NCI-H748 treated with DMSO at 0.1 percent for 48 hours (cell line): ENCODE measurements at regions not wholly inside any gene's neighbourhood (a gene's known extent, or its start where the extent isn't known, plus 50 kb on each side); places are given as distances from the start of the nearest gene placed in this dataset.
"Not testable (repeated sequence)": the region's sequence is repeated elsewhere in the genome, so short reads cannot be mapped to it uniquely, and the experiment has no call there.

Source experiments
- DNase-seq: peaks from one replicate; lab custom pipeline; 2025; lab: John Stamatoyannopoulos, UW

- no peak for DNase-seq
These were observed 2781.6 kb upstream of the PCDH20 start for GRCh38 chr13:64197232-64197631.

- no peak for DNase-seq
These were observed 2771.0 kb upstream of the PCDH20 start for GRCh38 chr13:64186503-64187250.

- DNase-seq: no peak
These were observed 2770.4 kb upstream of the PCDH20 start for GRCh38 chr13:64186071-64186470.

GRCh38 chr13:64180756-64181155 lies 2765.1 kb upstream of the PCDH20 start:
- DNase-seq: no peak

GRCh38 chr13:64165826-64166225 lies 2750.2 kb upstream of the PCDH20 start:
- DNase-seq: no peak

- DNase-seq: no peak
These were observed 2748.8 kb upstream of the PCDH20 start for GRCh38 chr13:64164435-64164834.

GRCh38 chr13:64160479-64160878 lies 2744.8 kb upstream of the PCDH20 start:
- no peak for DNase-seq

GRCh38 chr13:64158908-64159307 lies 2743.3 kb upstream of the PCDH20 start:
- DNase-seq: no peak

- DNase-seq: no peak
These were observed 2738.9 kb upstream of the PCDH20 start for GRCh38 chr13:64154514-64154913.

- no peak for DNase-seq
These were observed 2715.0 kb upstream of the PCDH20 start for GRCh38 chr13:64130600-64130999.

GRCh38 chr13:64130171-64130570 lies 2714.5 kb upstream of the PCDH20 start:
- DNase-seq: no peak

GRCh38 chr13:64127856-64128255 lies 2712.2 kb upstream of the PCDH20 start:
- no peak for DNase-seq

- no peak for DNase-seq
These were observed 2711.5 kb upstream of the PCDH20 start for GRCh38 chr13:64127192-64127591.

GRCh38 chr13:64121023-64121709 lies 2705.5 kb upstream of the PCDH20 start:
- DNase-seq: not testable (repeated sequence)

- DNase-seq: no peak
These were observed 2684.3 kb upstream of the PCDH20 start for GRCh38 chr13:64099994-64100393.

GRCh38 chr13:64090311-64090710 lies 2674.7 kb upstream of the PCDH20 start:
- DNase-seq: no peak

GRCh38 chr13:64088491-64088890 lies 2672.8 kb upstream of the PCDH20 start:
- no peak for DNase-seq

GRCh38 chr13:64087624-64088023 lies 2672.0 kb upstream of the PCDH20 start:
- DNase-seq: no peak

- DNase-seq: no peak
These were observed 2668.2 kb upstream of the PCDH20 start for GRCh38 chr13:64083811-64084210.

GRCh38 chr13:64083396-64083795 lies 2667.7 kb upstream of the PCDH20 start:
- DNase-seq: no peak

- no peak for DNase-seq
These were observed 2662.9 kb upstream of the PCDH20 start for GRCh38 chr13:64078480-64078936.

- DNase-seq: no peak
These were observed 2662.4 kb upstream of the PCDH20 start for GRCh38 chr13:64078025-64078424.

GRCh38 chr13:64077132-64077835 lies 2661.6 kb upstream of the PCDH20 start:
- not testable (repeated sequence) for DNase-seq
